ENCODE measurements at regions not wholly inside any gene's neighbourhood (a gene's known extent, or its start where the extent isn't known, plus 50 kb on each side); places are given as distances from the start of the nearest gene placed in this dataset.

DNA sequence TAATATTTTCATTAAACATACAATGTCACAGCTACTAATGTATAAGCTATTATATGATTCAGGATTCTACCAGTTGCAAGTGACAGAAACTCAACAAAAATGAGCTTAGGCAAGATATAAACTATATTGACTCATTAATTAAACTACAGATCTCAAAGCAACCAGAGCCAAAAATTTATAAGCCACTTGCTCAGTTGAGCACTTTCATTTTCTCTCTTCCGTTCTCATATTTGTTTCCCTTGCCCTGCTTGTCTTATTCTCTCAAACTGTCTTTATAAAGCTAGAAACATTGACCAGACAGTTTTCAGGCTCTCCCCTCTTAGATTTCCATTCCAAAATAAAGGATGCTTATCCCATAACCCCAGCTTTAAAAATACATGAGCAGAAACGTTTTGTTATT lies 60.2 kb upstream of the DGKB start:
- Mint-ChIP-seq H3K9me3 (no peaks in the 10 kb centered on the region), H3K4me1 (peaks cover 9 to 11% of the 10 kb centered on the region in 2 experiments), H3K27me3 (ENCODE audit: low read depth) (no peaks in the 10 kb centered on the region), H3K4me3 (no peak overlapping the region), H3K36me3 (ENCODE audit: insufficient read depth in 1 of 3, low read depth in 3 of 3) (no peaks in the 10 kb centered on the region), H3K27ac (no peak overlapping the region)
- H3K14ac ChIP-seq (ENCODE audit: insufficient read depth, low read length), result no peak overlapping the region
- H3K9me3 ChIP-seq (ENCODE audit: control insufficient read depth, low read depth, low read length), result no peaks in the 10 kb centered on the region
- H3K23ac ChIP-seq (ENCODE audit: insufficient read length, low read depth, low read length), result no peak overlapping the region
- H2BK5ac ChIP-seq (ENCODE audit: insufficient read length, low read length), result no peak overlapping the region
- H2AFZ ChIP-seq (ENCODE audit: low read length), result no peak overlapping the region
- no peak overlapping the region for H3K9ac ChIP-seq (ENCODE audit: extremely low read depth, insufficient read length, low read length)
- H4K91ac ChIP-seq (ENCODE audit: insufficient read length, low read depth, low read length), result no peak overlapping the region
- no peaks in the 10 kb centered on the region for H3K79me2 ChIP-seq (ENCODE audit: insufficient read depth, low read length)
- no peak overlapping the region for H4K5ac ChIP-seq (ENCODE audit: insufficient read length, low read depth, low read length)
- TF ChIP-seq, protein P1, sequence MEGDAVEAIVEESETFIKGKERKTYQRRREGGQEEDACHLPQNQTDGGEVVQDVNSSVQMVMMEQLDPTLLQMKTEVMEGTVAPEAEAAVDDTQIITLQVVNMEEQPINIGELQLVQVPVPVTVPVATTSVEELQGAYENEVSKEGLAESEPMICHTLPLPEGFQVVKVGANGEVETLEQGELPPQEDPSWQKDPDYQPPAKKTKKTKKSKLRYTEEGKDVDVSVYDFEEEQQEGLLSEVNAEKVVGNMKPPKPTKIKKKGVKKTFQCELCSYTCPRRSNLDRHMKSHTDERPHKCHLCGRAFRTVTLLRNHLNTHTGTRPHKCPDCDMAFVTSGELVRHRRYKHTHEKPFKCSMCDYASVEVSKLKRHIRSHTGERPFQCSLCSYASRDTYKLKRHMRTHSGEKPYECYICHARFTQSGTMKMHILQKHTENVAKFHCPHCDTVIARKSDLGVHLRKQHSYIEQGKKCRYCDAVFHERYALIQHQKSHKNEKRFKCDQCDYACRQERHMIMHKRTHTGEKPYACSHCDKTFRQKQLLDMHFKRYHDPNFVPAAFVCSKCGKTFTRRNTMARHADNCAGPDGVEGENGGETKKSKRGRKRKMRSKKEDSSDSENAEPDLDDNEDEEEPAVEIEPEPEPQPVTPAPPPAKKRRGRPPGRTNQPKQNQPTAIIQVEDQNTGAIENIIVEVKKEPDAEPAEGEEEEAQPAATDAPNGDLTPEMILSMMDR (conservative IDR thresholded peaks at IDR 0.05), result no peak
- H2BK120ac ChIP-seq (ENCODE audit: low read depth, low read length, poor library complexity, severe bottlenecking), result no peak overlapping the region
- H2BK12ac ChIP-seq (ENCODE audit: insufficient read length, low read depth, low read length), result no peak overlapping the region
- H3K4me1 ChIP-seq (ENCODE audit: insufficient read depth, low read length), result no peaks in the 10 kb centered on the region; the same call in 1 of the 2 replicates
- H3K27ac ChIP-seq (ENCODE audit: insufficient read length, low read depth, low read length), result no peak overlapping the region
- H2BK15ac ChIP-seq (ENCODE audit: low read depth, low read length), result no peak overlapping the region
- no peaks in the 10 kb centered on the region for H3K23me2 ChIP-seq (ENCODE audit: insufficient read length, low read depth, low read length, poor library complexity, severe bottlenecking)
- no peaks in the 10 kb centered on the region for H3K79me1 ChIP-seq (ENCODE audit: insufficient read depth, low read depth, low read length, poor library complexity, severe bottlenecking)
- H3K4me2 ChIP-seq (ENCODE audit: insufficient read depth, insufficient read length, low read length), result no peak overlapping the region
- H2AK5ac ChIP-seq (ENCODE audit: insufficient read length, low read length), result no peak overlapping the region
- no peak overlapping the region for H3K56ac ChIP-seq (ENCODE audit: insufficient read length, low read depth, low read length)
- H2BK20ac ChIP-seq (ENCODE audit: low read depth, low read length, poor library complexity, severe bottlenecking), result no peak overlapping the region
- H3T11ph ChIP-seq (ENCODE audit: low read length), result no peak overlapping the region
- H3K4ac ChIP-seq (ENCODE audit: low read depth, low read length), result no peak overlapping the region
- H4K20me1 ChIP-seq (ENCODE audit: control insufficient read depth, insufficient read depth, insufficient read length), result no peaks in the 10 kb centered on the region
- no peak overlapping the region for H4K8ac ChIP-seq (replicated peaks; ENCODE audit: insufficient read length, low read depth, low read length)
- DNase-seq, result no peak
- no peaks in the 10 kb centered on the region for H3K27me3 ChIP-seq (ENCODE audit: insufficient read depth, low read length)
- no peak overlapping the region for H3K18ac ChIP-seq (ENCODE audit: insufficient read length, low read depth, low read length)
- WGBS (ENCODE audit: extremely low coverage, insufficient read length, low lambda C conversion rate), result no CpG with 5 or more reads among the region's 2 CpGs

Measured in H9 (cell line).